Esophagus mucosa (tissue), 1 donor: ENCODE measurements at regions not wholly inside any gene's neighbourhood (a gene's known extent, or its start where the extent isn't known, plus 50 kb on each side); places are given as distances from the start of the nearest gene placed in this dataset.
A peak's percentile ranks its signal among the peaks of the same experiment; 100 is the strongest.

Experiments
- ATAC-seq: fragments of 200-7000 bp; cut with Tn5 transposase; one replicate; pipeline ENCODE4 v1.9.1; 2020
- donor health status: DM: yes; HTN: yes; CAD: no.

GRCh38 chr12:97336900-97337751, 125.5 kb upstream of the RMST start:
- no peak for ATAC-seq

DNA sequence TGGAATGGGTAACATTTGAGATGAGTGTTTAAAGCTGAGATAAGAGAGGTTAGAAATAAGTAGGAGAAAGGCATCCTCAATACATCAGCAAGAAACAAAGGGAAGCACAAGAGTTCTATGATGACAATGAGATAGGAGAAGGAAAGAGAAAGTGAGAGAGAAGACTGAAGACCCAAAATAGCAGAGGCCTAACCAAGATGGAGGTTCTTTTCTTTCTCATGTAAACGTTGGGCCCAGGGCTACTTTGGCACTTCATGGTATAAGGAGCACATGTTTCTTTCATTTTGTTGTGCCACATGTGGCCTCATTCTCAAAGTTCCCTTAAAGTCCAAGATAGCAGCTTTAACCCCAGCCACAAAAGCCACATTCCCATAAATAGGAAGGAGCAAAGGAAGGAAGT, 120.5 kb upstream of the RMST start:
- ATAC-seq, result no peak

DNA sequence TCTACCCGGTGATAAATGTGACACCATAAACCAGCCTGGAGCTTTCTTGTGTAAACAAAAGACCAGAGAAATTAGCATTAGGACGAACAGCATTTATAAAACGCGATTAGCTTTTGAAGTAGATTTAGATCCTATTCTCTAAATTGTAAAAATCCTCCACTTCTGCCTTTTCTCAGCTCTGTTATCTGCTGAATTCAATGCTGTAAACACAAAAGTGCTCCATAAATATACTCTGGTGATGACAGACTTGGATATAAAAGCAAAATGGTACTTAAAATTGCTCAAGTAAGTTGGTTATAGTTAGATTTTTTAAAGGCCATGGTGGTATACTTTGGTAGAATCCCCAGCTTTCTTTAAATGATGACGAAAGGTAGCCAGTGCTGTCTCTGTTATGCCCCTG, 114.6 kb upstream of the RMST start:
- ATAC-seq, result no peak

- no peak for ATAC-seq
Observed at GRCh38 chr12:97358361-97358760, 104.2 kb upstream of the RMST start.

DNA sequence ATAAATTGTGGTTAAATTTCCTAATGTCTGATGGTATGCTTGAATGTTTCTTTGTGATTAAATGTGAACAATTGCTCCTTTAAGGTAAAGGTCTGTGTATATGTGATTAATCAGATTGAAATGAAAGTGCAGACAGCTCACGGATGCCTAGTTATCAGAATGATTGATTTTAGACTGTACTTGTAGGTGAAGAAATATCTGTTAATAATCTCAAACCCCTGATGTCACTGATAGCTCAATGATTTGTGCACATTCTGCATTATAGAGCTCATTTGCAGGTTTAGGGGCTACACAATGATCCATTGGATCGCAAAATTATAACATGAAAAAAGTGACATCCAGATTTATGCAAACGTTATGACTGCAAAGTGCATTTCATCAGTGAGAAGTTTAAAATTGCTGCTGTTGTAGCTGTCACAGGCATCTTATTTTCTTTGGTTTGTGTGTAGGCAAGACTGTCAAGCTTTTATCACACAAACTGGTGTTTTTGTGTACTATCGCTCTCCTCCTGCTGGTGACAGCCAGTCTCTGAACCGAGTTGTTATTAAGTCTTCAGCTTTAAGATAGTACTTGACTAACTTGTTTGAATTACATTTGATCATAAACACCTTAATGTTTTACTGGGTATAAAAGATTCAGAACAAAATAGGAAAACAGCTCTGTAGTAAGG, 103.4 kb upstream of the RMST start:
- ATAC-seq, result no peak

GRCh38 chr12:97363693-97364092, 98.9 kb upstream of the RMST start:
- no peak for ATAC-seq

DNA sequence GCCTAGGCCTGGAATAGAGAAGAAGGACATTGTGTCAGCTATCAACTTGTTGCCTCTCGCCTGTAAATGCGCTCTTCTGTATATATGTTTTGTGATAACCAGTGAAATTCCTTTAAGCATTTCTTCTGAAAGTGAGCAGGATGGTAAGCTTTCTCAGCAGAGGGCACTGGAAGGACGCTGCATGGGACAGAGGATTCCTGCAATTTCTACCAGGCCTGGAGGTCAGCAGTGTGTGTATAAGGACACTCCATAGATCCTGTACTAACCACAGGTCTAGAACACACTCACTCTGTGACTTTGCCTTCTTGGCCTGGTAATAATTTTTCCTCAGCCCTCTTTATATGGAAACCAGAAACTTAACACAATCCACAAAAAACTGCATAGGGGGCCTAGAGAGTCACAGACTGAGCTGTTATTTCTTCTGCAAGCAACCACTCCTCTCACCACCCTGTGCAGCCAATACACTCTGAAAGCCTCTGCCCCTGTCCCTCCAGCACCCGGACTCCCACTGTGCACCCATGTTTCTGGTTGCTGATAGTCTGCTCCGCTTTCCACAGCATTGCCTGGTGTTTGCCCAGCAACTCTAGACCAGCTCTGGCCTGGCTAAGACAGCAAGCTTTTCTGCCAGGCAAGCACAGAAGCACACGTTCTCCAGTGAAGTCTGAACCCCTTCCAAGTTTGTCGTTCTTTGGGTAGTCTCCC, 94.0 kb upstream of the RMST start:
- no peak for ATAC-seq

GRCh38 chr12:97375310-97375709, 87.3 kb upstream of the RMST start:
- ATAC-seq, result no peak

DNA sequence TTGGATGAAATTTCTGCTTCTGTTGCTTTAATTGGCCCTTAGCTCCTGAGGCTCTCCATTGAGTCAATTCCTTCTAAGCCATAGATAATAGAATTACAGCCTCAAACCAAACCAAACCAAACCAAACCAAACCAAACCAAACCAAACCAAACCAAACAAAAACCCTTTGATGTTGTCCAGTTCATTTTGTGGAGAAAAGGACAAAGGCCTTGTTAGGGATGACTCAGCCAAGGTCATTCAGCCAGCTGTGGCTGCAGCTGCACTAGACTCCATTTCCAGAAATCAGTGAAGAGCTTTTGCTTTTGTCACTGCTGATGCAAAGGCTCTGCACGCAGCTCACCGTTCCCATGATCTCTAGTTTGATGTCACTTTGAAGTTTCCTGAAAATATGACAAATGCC, 82.2 kb upstream of the RMST start:
- no peak for ATAC-seq

- ATAC-seq, result no peak
Observed at GRCh38 chr12:97385121-97385520, 77.5 kb upstream of the RMST start.

DNA sequence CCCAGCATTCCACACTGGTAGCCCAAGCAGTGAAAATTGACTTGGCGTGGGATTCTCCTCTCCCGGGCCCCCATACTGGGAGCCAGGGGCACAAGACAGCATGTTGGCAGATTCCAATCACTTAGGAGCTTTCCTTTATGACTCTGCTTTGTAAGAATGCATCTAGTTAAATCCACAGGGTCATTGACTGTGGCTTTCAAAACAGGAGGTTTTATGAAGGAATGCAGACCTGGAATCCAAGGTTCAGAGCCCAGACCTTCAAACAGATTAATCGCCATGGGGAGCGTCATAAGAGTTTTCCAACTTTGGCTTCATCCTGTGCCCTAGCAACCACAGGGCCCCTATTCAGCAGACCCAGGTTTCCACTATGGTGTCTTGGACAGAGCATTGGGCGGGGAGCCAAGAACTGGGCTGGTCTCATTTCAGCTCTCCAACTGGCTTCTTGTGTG, 76.4 kb upstream of the RMST start:
- ATAC-seq, result no peak

DNA sequence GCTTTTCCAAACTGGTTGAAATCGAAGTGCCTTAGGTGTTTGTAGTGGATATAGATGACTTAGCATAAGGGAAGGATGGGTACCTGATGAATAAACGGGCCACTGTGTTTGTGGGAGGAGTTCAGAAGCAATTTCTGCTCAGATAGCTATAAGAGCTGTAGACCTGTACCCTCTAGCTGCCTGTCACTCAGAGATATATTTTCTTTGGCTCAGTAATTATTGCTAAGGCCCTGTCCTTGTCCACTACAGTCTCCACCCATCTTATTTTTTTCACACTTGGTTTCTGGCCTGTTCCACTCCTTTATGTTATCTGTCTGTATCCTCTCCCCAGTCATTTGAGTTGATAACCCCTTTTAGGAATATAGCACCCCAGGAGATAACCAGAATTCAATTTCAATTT, 74.8 kb upstream of the RMST start:
- ATAC-seq, result no peak

DNA sequence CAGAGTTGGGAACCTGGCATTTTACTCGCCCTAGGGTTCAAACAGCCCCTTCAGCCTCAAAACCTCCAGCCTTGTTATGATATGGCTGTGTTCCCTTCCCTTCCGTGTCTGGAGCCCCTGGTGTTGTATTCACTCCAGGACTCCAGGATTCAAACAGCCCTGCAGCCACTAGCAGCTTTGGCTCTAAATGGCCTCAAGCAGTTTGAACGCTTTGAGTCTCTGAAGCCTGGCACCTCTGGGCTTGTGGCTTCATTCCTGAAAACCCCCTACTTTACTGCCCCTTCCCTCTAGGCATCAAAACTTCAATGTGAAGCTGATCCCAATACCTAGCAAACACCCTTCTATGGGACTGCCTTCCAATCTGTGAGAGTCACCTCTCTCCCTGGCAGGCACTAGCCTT, 67.9 kb upstream of the RMST start:
- ATAC-seq, result no peak

DNA sequence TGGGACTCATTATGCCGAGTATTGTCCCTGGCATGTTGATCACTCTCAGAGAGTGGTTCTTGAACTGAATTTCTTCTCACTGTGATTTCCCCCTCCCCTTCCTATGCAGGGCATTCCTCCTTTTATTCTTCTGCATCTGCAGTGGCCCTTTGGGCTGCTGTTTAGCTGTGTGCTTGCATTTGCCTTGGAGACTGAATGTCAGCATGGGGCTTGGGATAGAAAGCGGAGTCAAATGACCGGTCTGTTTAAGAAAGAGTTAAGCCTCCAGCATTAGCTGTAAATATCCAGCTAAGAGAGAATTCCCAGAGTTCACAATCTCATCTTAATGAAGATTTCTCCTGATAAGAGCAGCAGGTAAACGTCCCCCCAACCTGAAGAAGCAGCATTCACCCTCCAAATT, 65.6 kb upstream of the RMST start:
- ATAC-seq, result no peak

DNA sequence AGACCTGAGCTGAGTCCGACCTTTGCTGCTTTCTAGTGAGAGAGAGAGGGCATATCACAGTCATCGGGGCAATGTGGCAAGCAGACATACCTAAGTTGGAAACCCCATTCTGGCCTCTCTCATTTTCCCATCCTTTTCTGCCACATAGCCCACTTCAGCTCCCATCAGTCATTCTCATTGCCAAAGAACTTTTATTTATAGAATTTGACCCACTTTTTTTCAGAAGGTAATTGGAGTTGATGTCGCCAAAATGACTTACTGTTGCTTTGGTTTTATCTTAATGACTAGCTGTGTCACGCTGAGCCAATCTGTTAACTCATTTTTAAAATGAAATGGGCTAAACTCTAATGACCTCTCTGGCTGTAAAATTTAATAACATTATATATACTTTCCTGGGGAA, 63.9 kb upstream of the RMST start:
- ATAC-seq, result no peak

DNA sequence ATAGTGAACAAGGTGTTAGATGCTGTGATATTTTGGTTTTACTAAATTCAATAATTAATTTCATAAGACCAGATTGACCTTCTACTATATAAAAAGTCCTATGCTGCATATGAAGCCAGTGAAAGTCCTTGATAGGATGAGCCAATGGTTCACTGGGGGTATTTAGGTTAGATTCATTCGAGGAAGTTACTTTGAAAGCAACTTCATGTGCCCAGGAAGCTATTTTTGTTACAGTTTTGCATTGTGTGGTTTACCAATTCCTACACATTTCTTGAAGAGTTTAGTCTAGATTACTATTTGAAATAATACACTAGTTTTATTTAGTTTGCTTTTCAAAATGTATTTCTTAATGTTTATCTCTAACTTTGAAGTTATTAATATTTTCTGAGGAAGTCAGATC, 58.5 kb upstream of the RMST start:
- ATAC-seq, result no peak

GRCh38 chr12:97404543-97404942, 58.1 kb upstream of the RMST start:
- peak; percentile 29 for ATAC-seq

DNA sequence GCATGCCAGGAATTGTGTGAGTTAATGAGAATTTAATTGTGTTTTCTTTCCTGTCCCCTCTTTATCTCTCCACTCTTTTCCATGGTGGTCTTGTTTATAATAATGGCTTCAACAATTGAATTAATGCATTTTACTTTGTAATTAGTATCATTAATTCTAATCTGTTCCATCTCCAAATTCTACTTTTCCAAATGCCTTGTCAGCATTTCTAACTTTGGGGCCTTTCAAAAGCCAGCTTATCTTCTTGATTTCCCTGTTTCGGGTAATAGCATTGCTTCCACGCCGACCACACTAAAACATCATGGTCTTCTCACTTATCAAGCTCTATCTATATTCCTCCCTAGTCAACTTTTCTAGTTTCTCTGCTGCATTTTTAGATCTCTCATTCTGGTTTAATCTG, 54.2 kb upstream of the RMST start:
- no peak for ATAC-seq

DNA sequence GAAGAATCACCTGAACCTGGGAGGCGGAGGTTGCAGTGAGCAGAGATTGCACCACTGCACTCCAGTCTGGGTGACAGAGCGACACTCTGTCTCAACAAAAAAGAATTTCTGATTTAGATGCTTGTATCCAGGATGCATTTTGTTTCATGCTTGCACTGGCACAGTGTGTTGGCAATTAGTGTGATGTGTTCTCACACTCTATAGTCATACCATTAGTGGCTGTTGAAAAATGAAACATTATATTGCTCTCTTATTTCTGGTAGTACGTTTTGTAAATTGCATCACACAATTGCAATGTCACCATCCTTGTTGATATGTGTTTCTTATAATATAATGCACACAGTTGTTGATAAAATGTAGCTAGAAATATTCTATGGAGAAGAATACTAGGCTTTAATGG, 51.3 kb upstream of the RMST start:
- no peak for ATAC-seq
